ENCODE measurements at regions not wholly inside any gene's neighbourhood (a gene's known extent, or its start where the extent isn't known, plus 50 kb on each side); places are given as distances from the start of the nearest gene placed in this dataset.

- 88% methylated on average over 10 of the region's 10 CpGs; no CpG with 5 or more reads in 1 of the 2 experiments for WGBS, 2 experiments (ENCODE audit: extremely low coverage in 1 of 2, insufficient coverage in 1 of 2, insufficient read length in 1 of 2, insufficient replicate concordance in 2 of 2, low coverage in 1 of 2, low lambda C conversion rate in 2 of 2, missing lambda C conversion rate in 1 of 2)
- H4K20me1 ChIP-seq (replicated peaks in 1 of 2; ENCODE audit: control insufficient read depth in 1 of 2, insufficient read depth in 2 of 2, low read length in 2 of 2), result no peaks in the 10 kb centered on the region
- H3K27ac ChIP-seq (ENCODE audit: low read depth, low read length), result no peak overlapping the region
- no peak for TF ChIP-seq SIRT6 (IDR thresholded peaks at IDR 0.05; ENCODE audit: low read length)
- TF ChIP-seq FOSL1 (IDR thresholded peaks at IDR 0.05; ENCODE audit: insufficient read depth, low read depth, low read length), result no peak
- no peak for TF ChIP-seq EP300 (IDR thresholded peaks at IDR 0.05; ENCODE audit: borderline replicate concordance in 1 of 2, low read depth in 2 of 2, low read length in 2 of 2)
- TF ChIP-seq GABPA (IDR thresholded peaks at IDR 0.05; ENCODE audit: borderline replicate concordance, insufficient read depth, low read length), result no peak
- no peak for TF ChIP-seq CHD2 (IDR thresholded peaks at IDR 0.05; ENCODE audit: low read length)
- TF ChIP-seq ATF3 (IDR thresholded peaks at IDR 0.05; ENCODE audit: insufficient read depth, low read depth, low read length), result no peak
- TF ChIP-seq CTBP2 (IDR thresholded peaks at IDR 0.05; ENCODE audit: borderline replicate concordance, insufficient read depth, insufficient read length, low read length), result no peak
- no peak for TF ChIP-seq CTCF (IDR thresholded peaks at IDR 0.05; ENCODE audit: control extremely low read depth in 1 of 3, insufficient read depth in 1 of 3, low read depth in 1 of 3, low read length in 3 of 3)
- no peak for TF ChIP-seq SP2 (IDR thresholded peaks at IDR 0.05; ENCODE audit: low read length)
- TF ChIP-seq USF2 (IDR thresholded peaks at IDR 0.05; ENCODE audit: low read length), result no peak
Measured at GRCh38 chr5:174371600-174372094, 326.1 kb downstream of the NSG2 start.

More at GRCh38 chr5:174371600-174372094, 326.1 kb downstream of the NSG2 start:
- no peaks in the 10 kb centered on the region for H3K4me1 ChIP-seq (replicated peaks in 1 of 4; ENCODE audit: control insufficient read depth in 3 of 4, insufficient read depth in 4 of 4, low read length in 3 of 4)
- no peak overlapping the region for H3K23ac ChIP-seq (ENCODE audit: insufficient read length)
- H2BK5ac ChIP-seq (ENCODE audit: low read depth, low read length), result no peak overlapping the region
- H3K4ac ChIP-seq (replicated peaks; ENCODE audit: insufficient read length, low read depth, low read length), result no peak overlapping the region
- no peak overlapping the region for H3K56ac ChIP-seq (replicated peaks; ENCODE audit: insufficient read length, low read depth, low read length)
- H4K5ac ChIP-seq (ENCODE audit: insufficient read length, low read depth, low read length), result no peak overlapping the region
- H4K8ac ChIP-seq (ENCODE audit: extremely low read depth, insufficient read depth, low read length), result no peak overlapping the region; the same call in 1 of the 2 replicates
- no peak overlapping the region for H3K18ac ChIP-seq (ENCODE audit: extremely low read depth, low read length)
- no peak for FAIRE-seq
- H3K4me2 ChIP-seq (ENCODE audit: insufficient read depth in 1 of 2, low read depth in 2 of 2, low read length in 2 of 2), result no peak overlapping the region
- no peaks in the 10 kb centered on the region; the same call in 1 of the 2 replicates for H3K79me1 ChIP-seq (ENCODE audit: low read depth, low read length)
- H2BK20ac ChIP-seq (ENCODE audit: low read length), result no peak overlapping the region
- no peak overlapping the region for H3K9ac ChIP-seq (replicated peaks in 1 of 4; ENCODE audit: extremely low read depth in 1 of 4, low read depth in 3 of 4, low read length in 3 of 4)
- no peak overlapping the region for H2BK15ac ChIP-seq (ENCODE audit: low read length)
- no peaks in the 10 kb centered on the region for H3K23me2 ChIP-seq (ENCODE audit: low read depth, low read length)
- no peak for DNase-seq (ENCODE audit: low read depth in 1 of 2, low spot score in 2 of 2)
- H3K4me3 ChIP-seq (ENCODE audit: extremely low read depth in 1 of 4, insufficient read depth in 2 of 4, low read depth in 3 of 4, low read length in 4 of 4), result no peak overlapping the region
- no peaks in the 10 kb centered on the region for H3K36me3 ChIP-seq (ENCODE audit: control insufficient read depth in 2 of 4, insufficient read depth in 4 of 4, low read length in 3 of 4)
- no peak overlapping the region for H2BK12ac ChIP-seq (ENCODE audit: low read depth, low read length)
- H3K9me3 ChIP-seq (ENCODE audit: insufficient read depth in 2 of 2, low read depth in 1 of 2, low read length in 1 of 2), result no peaks in the 10 kb centered on the region
- no peak overlapping the region for H3K14ac ChIP-seq (ENCODE audit: insufficient read length)
- POLR2A ChIA-PET (ENCODE audit: partially characterized antibody), result no interaction called here
- CTCF ChIA-PET (ENCODE audit: partially characterized antibody), result no interaction called here
- no peak overlapping the region for H2AFZ ChIP-seq (ENCODE audit: low read length)
- no peak overlapping the region for H2AK5ac ChIP-seq (ENCODE audit: low read depth, low read length)
- no peak overlapping the region for H2BK120ac ChIP-seq (replicated peaks; ENCODE audit: low read depth, low read length)
- no peak overlapping the region for H4K91ac ChIP-seq (replicated peaks; ENCODE audit: insufficient read length, low read length)
- H3K79me2 ChIP-seq (ENCODE audit: control insufficient read depth in 1 of 2, insufficient read depth in 2 of 2, low read length in 2 of 2), result no peaks in the 10 kb centered on the region
- H3K27me3 ChIP-seq (replicated peaks in 1 of 4; ENCODE audit: control insufficient read depth in 3 of 4, extremely low read depth in 1 of 4, insufficient read depth in 3 of 4, low read length in 3 of 4), result no peaks in the 10 kb centered on the region
